OCI-LY1 (cell line): ENCODE measurements at regions not wholly inside any gene's neighbourhood (a gene's known extent, or its start where the extent isn't known, plus 50 kb on each side); places are given as distances from the start of the nearest gene placed in this dataset.

Experiments used
- H2AFZ ChIP-seq: fragments of 200-600 bp; sonication (generic), shearing (Covaris generic); 2 replicates; pipeline ENCODE4 v1.6.0; 2014; ENCODE audit warnings: antibody characterized with exemption, mild to moderate bottlenecking, low read length
- H3F3A ChIP-seq: fragments of 200-600 bp; sonication (generic), shearing (Covaris generic); 2 replicates; pipeline ENCODE4 v1.6.0; 2014; ENCODE audit warnings: mild to moderate bottlenecking, antibody characterized with exemption, low read length, moderate library complexity; ENCODE audit not compliant: insufficient read depth
- H3K27ac ChIP-seq: fragments of 200-600 bp; sonication (generic); 2 replicates; pipeline ENCODE4 v1.5.1; 2014; ENCODE audit warnings: low read length, mixed run types, mild to moderate bottlenecking, low read depth; ENCODE audit not compliant: poor library complexity, severe bottlenecking
- H3K27me3 ChIP-seq: fragments of 200-600 bp; sonication (generic); 2 replicates; pipeline ENCODE4 v1.6.0; 2014; ENCODE audit warnings: antibody characterized with exemption, mild to moderate bottlenecking, low read length, moderate library complexity; ENCODE audit not compliant: insufficient read depth
- H3K36me3 ChIP-seq: fragments of 200-600 bp; sonication (generic); 2 replicates; pipeline ENCODE4 v1.6.1; 2014; ENCODE audit warnings: mild to moderate bottlenecking, antibody characterized with exemption, low read length, moderate library complexity, mixed read lengths; ENCODE audit not compliant: insufficient read depth
- H3K4me1 ChIP-seq: fragments of 200-600 bp; sonication (generic); 2 replicates; pipeline ENCODE4 v1.5.1; 2014; ENCODE audit warnings: mild to moderate bottlenecking, low read length, moderate library complexity; ENCODE audit not compliant: insufficient read depth, severe bottlenecking
- H3K4me2 ChIP-seq: fragments of 200-600 bp; sonication (generic), shearing (Covaris generic); 2 replicates; pipeline ENCODE4 v1.6.1; 2014; ENCODE audit warnings: low read length
- H3K4me3 ChIP-seq: fragments of 200-600 bp; sonication (generic); 2 replicates; pipeline ENCODE4 v1.5.1; 2014; ENCODE audit warnings: low read length, low read depth, mild to moderate bottlenecking, mixed read lengths; ENCODE audit not compliant: poor library complexity, severe bottlenecking
- H3K79me2 ChIP-seq: fragments of 200-600 bp; shearing (Covaris generic); 2 replicates; pipeline ENCODE4 v1.6.1; 2016; ENCODE audit warnings: mixed run types, low read length, mixed read lengths; ENCODE audit not compliant: insufficient read depth
- H3K9ac ChIP-seq: fragments of 200-600 bp; sonication (generic), shearing (Covaris generic); 2 replicates; pipeline ENCODE4 v1.6.1; 2014; ENCODE audit warnings: mild to moderate bottlenecking, low read length, mixed read lengths
- H3K9me2 ChIP-seq: fragments of 200-600 bp; sonication (generic), shearing (Covaris generic); 2 replicates; pipeline ENCODE4 v1.6.1; 2014; ENCODE audit warnings: low read depth, mild to moderate bottlenecking, low read length, mixed read lengths
- H3K9me3 ChIP-seq: fragments of 200-600 bp; shearing (Covaris generic); 2 replicates; pipeline ENCODE4 v1.6.1; 2014; ENCODE audit warnings: low read length, mixed read lengths
- H4K20me1 ChIP-seq: fragments of 200-600 bp; sonication (generic), shearing (Covaris generic); 2 replicates; pipeline ENCODE4 v1.6.0; 2016; ENCODE audit warnings: mild to moderate bottlenecking, low read length; ENCODE audit not compliant: insufficient read depth
- CTCF ChIP-seq: fragments of 200-600 bp; sonication (generic), shearing (Covaris generic); IDR thresholded peaks from 2 replicates; pipeline ENCODE4 v1.5.1; 2017; ENCODE audit warnings: mild to moderate bottlenecking, antibody characterized with exemption, low read length, moderate library complexity, mixed read lengths
- EZH2 ChIP-seq: fragments of 200-600 bp; sonication (generic), shearing (Covaris generic); IDR thresholded peaks from 2 replicates; pipeline ENCODE4 v1.8.0; 2017; ENCODE audit warnings: borderline replicate concordance, mixed run types, mild to moderate bottlenecking, antibody characterized with exemption, low read length, moderate library complexity, mixed read lengths

- no peaks in the 10 kb centered on the region for H3K4me1 ChIP-seq
- H3K9me3 ChIP-seq: no peaks in the 10 kb centered on the region
- TF ChIP-seq EZH2: no peak
- TF ChIP-seq CTCF: no peak
- no peaks in the 10 kb centered on the region for H3K79me2 ChIP-seq
- H3K36me3 ChIP-seq: no peaks in the 10 kb centered on the region
- no peaks in the 10 kb centered on the region for H3F3A ChIP-seq
- no peaks in the 10 kb centered on the region for H3K9me2 ChIP-seq
- H3K27me3 ChIP-seq: no peaks in the 10 kb centered on the region
- no peak overlapping the region for H3K27ac ChIP-seq
- H3K9ac ChIP-seq: no peak overlapping the region
- H2AFZ ChIP-seq: no peak overlapping the region
- H3K4me3 ChIP-seq: no peak overlapping the region
- H3K4me2 ChIP-seq: no peak overlapping the region
- no peaks in the 10 kb centered on the region for H4K20me1 ChIP-seq
Measured at GRCh38 chr3:16059711-16060357, 114.6 kb upstream of the GALNT15 start.

- no peaks in the 10 kb centered on the region for H3K79me2 ChIP-seq
- H3F3A ChIP-seq: no peaks in the 10 kb centered on the region
- H3K9ac ChIP-seq: no peak overlapping the region
- no peaks in the 10 kb centered on the region for H3K9me3 ChIP-seq
- no peak overlapping the region for H3K4me3 ChIP-seq
- H3K36me3 ChIP-seq: no peaks in the 10 kb centered on the region
- H3K9me2 ChIP-seq: no peaks in the 10 kb centered on the region
- no peak overlapping the region for H2AFZ ChIP-seq
- H3K4me2 ChIP-seq: no peak overlapping the region
- no peaks in the 10 kb centered on the region for H3K4me1 ChIP-seq
- H4K20me1 ChIP-seq: no peaks in the 10 kb centered on the region
- TF ChIP-seq EZH2 (no peak), CTCF (no peak)
- H3K27me3 ChIP-seq: no peaks in the 10 kb centered on the region
- H3K27ac ChIP-seq: no peak overlapping the region
Measured at GRCh38 chr3:16060358-16060852, 114.1 kb upstream of the GALNT15 start.

- no peaks in the 10 kb centered on the region for H3K79me2 ChIP-seq
- no peaks in the 10 kb centered on the region for H3K9me3 ChIP-seq
- H3K4me2 ChIP-seq: no peak overlapping the region
- no peak overlapping the region for H3K4me3 ChIP-seq
- no peaks in the 10 kb centered on the region for H3F3A ChIP-seq
- H3K9ac ChIP-seq: no peak overlapping the region
- no peak for TF ChIP-seq CTCF
- no peak for TF ChIP-seq EZH2
- no peaks in the 10 kb centered on the region for H4K20me1 ChIP-seq
- H3K36me3 ChIP-seq: no peaks in the 10 kb centered on the region
- H3K4me1 ChIP-seq: no peaks in the 10 kb centered on the region
- H2AFZ ChIP-seq: no peak overlapping the region
- no peak overlapping the region for H3K27ac ChIP-seq
- no peaks in the 10 kb centered on the region for H3K9me2 ChIP-seq
- no peaks in the 10 kb centered on the region for H3K27me3 ChIP-seq
Measured at GRCh38 chr3:16060945-16061344, 113.5 kb upstream of the GALNT15 start.
